ENCODE measurements at regions not wholly inside any gene's neighbourhood (a gene's known extent, or its start where the extent isn't known, plus 50 kb on each side); places are given as distances from the start of the nearest gene placed in this dataset.

DNA sequence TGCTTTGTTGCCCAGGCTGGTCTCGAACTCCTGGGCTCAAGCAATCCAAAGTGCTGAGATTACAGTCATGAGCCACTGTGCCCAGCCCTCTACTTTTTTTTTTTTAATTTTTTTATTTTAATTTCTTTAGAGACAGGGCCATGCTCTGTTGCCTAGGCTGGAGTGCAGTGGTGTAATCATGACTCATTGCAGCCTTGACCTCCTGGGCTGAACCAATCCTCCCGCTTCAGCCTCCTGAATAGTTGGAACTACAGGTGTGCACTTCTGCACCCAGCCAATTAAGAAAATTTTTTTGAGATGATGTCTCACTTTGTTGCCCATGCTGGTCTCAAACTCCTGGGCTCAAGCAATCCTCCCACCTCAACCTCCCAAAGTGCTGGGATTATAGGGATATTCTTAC is 528.6 kb downstream of the GATA3 start:
- TF ChIP-seq CTCF (IDR thresholded peaks at IDR 0.05) (no peak), POLR2A (IDR thresholded peaks at IDR 0.05) (no peak)
